Amygdala (tissue), 56 donors: ENCODE measurements at regions not wholly inside any gene's neighbourhood (a gene's known extent, or its start where the extent isn't known, plus 50 kb on each side); places are given as distances from the start of the nearest gene placed in this dataset.

Experiments
- DNase-seq, 56 donors: peaks; one replicate each; lab custom pipeline; 2025; lab: John Stamatoyannopoulos, UW

DNA sequence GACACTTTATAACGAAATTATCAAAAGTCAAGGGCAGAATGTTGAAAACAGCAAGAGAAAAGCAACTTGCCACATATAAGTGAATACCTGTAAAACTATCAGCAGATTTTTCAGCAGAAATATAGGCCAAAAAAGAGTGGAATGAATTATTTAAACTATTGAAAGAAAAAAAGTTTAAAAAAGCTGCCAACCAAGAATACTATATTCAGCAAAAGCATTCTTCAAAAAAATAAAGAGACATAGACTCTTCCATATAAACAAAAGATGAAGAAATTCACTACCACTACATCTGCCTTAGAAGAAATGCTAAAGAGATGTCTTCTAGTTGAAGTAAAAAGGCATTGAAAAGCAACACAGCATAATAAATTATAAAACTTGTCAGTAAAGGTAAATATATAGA is 80.6 kb upstream of the CPNE8 start:
- no peak for DNase-seq

DNA sequence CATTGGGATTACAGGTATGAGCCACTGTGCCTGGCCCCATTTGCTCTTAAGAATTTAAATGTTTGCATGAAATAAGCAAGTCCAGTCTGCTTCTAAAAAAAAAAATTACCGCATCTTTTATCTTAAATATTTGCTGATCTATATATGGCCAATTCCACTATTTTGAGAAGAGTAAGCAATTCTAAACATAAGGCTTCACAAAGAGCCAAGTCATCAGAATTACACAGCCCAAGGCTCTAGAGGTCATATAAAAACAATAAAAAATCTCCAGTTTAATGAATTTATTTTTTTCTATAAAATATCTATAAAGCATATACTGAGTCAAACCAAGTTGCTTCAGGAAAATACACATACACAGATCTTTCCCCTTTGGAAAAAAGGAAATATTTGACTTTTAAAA is 79.0 kb upstream of the CPNE8 start:
- no peak for DNase-seq

DNA sequence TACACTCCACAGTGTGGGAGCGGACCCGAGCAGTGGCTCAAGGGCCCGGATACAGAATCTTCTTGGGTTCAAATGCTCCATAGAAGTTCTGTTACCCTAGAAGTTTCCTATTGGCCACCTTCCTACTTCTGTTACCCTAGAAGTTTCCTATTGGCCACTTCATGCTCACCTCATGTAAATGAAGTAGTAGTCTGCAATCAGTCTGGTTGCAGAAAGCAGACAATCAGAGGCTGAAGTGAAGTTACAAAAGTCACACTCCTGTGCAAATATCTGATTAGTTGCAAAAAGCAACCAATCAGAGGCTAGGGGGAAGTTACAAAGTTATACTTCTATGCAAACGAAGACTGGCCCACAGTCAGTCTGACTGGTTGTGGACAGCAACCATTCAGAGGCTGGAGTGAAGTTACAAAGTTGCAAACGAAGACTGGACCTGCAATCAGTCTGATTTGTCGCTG is 77.8 kb upstream of the CPNE8 start:
- DNase-seq = no peak

DNA sequence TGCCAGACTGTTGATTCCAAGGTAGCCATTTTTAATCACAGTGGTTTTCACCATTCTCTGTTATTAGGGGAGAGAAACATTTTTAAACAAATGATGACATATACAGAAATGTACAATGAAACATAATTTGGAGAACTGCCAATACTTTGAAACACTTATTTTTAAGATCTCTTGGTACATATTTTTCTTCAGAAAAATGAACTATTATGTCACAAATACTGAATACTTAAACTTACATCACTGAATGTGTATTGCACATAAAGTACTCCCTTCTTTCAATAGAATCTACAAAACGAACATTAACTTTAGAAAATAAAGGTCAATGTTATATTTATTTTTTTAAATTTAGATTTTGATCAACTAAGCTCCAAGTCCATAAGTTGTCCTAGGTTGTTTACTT is 71.7 kb upstream of the CPNE8 start:
- no peak for DNase-seq

DNA sequence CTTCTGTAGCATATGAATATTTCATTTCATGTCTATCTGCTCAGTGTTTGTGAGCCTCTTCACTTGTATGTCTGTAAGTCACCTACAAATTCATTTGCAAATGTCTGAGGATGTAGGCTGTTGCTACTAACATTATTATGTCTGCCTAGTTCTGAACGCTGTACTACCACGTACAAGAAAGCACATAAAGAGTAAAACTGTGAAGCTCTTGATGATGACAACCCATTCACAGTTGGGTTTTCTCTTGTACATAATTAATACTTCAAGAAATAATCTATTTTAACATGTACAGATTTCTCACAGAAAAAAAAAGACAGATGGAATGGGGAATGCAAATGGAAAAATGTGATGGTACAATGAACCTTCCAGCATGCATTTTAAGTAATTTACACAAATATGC is 64.3 kb upstream of the CPNE8 start:
- DNase-seq = no peak

DNA sequence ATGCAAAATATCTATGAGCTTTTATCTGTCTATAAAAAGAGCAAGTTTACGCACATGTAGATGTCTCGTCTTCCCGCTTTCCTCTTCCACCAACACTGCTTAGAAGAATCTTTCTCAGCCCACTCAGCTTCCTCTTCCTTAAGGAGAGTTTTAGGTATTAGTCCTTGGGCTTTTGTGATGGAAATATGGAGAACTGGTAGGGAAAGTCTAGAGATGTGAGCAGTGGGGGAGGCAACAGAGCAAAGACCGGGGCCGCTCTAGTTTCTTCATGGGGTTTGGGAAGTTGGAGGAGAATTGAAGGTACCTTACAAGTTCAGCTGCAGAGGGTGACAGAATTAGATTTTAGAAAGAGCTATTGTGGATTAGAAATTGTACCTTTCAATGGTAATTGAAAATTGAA is 56.3 kb upstream of the CPNE8 start:
- DNase-seq = no peak

DNA sequence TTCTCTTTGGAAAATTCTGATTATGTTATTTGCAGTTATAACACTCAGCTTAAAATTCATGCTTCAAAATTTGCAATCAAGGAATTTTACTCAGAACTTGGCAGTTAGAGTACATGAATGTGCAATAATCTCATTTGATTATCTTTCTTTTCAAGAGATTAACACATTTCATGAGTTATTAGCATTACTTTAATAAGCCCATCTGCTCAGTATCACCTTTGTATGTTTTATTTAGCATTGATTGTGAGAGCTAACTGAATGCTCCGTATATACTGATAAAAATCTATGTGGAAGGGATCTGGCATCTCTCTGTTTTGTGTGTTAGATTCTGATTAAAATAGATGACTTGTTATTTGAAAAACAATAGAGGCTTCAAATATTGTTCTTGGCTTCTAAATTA is 55.6 kb upstream of the CPNE8 start:
- no peak for DNase-seq

DNA sequence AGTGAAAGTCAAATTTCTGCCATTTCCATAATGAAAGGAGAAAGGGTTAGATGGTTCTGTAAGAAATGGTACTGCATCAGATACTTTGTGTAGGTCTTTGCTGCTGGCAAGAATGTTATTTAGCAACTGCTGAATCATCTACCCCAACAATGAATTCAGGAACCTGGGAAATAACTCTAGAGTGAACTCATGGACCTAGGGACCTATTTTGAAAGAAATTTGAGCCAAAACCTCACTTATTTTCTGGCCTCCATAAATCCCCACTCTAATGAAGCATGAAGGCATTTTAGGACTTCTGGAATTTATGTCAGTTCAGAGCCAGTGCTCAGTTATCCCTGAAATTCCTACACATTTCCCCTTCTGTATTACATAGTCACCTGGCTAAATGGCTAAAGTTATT is 50.9 kb upstream of the CPNE8 start:
- DNase-seq = no peak
